ENCODE measurements at regions not wholly inside any gene's neighbourhood (a gene's known extent, or its start where the extent isn't known, plus 50 kb on each side); places are given as distances from the start of the nearest gene placed in this dataset.

DNA sequence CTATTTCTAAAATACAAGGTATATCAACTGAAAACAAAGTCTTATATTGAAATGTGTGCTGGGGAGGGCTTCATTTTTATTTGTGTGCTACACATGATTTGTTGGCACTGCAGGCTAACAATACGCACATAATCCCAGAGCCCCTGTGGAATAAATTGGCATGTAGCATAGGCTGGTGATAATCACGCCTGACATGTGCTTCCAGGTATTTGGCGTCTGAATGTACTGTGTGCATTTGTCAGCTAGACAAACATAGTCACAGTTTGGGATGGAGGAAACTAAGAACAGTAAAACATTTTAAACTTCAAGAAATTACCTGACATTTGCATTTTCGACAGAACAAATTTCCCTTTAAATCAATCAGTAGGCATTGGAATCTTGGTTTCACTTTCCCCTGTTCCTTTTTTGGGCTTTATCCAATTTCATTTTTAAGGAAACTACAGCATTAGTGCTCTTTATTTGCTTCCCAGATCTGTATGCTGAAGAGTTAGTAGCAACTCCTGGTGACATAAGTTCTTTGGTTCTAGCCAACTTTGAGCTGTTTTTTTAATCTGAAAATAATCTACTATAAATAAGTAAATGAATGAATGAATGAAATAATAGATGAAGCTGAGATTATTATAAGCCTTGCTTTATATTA, 472.3 kb downstream of the PDHA2 start:
- Mint-ChIP-seq H3K4me3 (no peak overlapping the region), H3K27ac (no peak overlapping the region), H3K36me3 (ENCODE audit: low read depth) (no peaks in the 10 kb centered on the region), H3K4me1 (no peaks in the 10 kb centered on the region), H3K27me3 (no peaks in the 10 kb centered on the region), H3K9me3 (peaks cover 7% of the 10 kb centered on the region)
- ATAC-seq (replicated peaks): no peak

- no peaks in the 10 kb centered on the region for H3K9me3 Mint-ChIP-seq
- ATAC-seq (replicated peaks): no peak
- H3K4me1 Mint-ChIP-seq: no peaks in the 10 kb centered on the region
- H3K36me3 Mint-ChIP-seq (ENCODE audit: low read depth): no peaks in the 10 kb centered on the region
- H3K27me3 Mint-ChIP-seq: no peaks in the 10 kb centered on the region
- no peak overlapping the region for H3K27ac Mint-ChIP-seq
- no peak overlapping the region for H3K4me3 Mint-ChIP-seq
Measured at GRCh38 chr4:96315815-96316214, 475.9 kb downstream of the PDHA2 start.

DNA sequence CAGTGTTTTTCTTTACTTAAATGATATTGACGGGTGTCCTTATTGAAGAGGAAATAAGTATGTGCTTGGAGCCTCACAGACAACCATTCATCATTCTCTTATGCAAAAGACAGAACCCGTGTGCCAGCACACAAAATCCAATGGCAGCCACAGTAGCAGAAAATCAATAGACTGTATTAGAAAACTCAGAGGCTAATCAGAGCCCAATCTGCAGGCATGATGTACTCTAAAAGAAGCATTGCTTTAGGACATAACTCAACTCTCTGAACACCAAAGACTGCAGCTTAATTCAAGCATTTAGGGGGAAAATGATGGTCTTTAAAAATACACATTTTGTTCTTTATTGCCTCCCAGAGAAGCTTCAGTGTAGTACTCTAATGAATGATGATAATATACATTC, 476.9 kb downstream of the PDHA2 start:
- Mint-ChIP-seq H3K27ac (no peak overlapping the region), H3K4me1 (no peaks in the 10 kb centered on the region), H3K9me3 (no peaks in the 10 kb centered on the region), H3K27me3 (no peaks in the 10 kb centered on the region), H3K36me3 (ENCODE audit: low read depth) (no peaks in the 10 kb centered on the region), H3K4me3 (no peak overlapping the region)
- ATAC-seq (replicated peaks): no peak

DNA sequence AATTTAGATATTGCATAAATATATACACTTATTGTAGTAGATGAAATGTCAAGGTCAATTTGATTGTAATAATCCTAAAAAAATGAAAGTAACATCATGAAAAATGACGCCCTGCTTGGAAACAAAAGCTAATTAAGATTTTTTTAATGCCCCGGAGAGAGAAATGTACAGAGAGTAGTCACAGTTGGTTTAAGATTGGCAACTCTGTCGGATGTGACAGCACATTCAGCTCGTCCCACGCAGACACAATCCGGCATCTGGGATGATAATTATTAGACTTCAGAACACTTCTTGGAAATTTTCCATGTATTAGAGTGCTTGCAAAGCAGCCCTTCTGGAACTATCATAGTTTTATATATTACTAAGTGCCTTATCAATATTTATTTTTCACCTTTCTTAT, 478.0 kb downstream of the PDHA2 start:
- Mint-ChIP-seq H3K36me3 (ENCODE audit: low read depth) (no peaks in the 10 kb centered on the region), H3K27ac (no peak overlapping the region), H3K27me3 (no peaks in the 10 kb centered on the region), H3K9me3 (no peaks in the 10 kb centered on the region), H3K4me3 (no peak overlapping the region), H3K4me1 (no peaks in the 10 kb centered on the region)
- no peak for ATAC-seq (replicated peaks)

- Mint-ChIP-seq H3K9me3 (peaks cover 3% of the 10 kb centered on the region), H3K36me3 (ENCODE audit: low read depth) (no peaks in the 10 kb centered on the region), H3K4me1 (no peaks in the 10 kb centered on the region), H3K4me3 (no peak overlapping the region), H3K27me3 (no peaks in the 10 kb centered on the region), H3K27ac (no peak overlapping the region)
- no peak for ATAC-seq (replicated peaks)
Measured at GRCh38 chr4:96326846-96327245, 487.0 kb downstream of the PDHA2 start.

DNA sequence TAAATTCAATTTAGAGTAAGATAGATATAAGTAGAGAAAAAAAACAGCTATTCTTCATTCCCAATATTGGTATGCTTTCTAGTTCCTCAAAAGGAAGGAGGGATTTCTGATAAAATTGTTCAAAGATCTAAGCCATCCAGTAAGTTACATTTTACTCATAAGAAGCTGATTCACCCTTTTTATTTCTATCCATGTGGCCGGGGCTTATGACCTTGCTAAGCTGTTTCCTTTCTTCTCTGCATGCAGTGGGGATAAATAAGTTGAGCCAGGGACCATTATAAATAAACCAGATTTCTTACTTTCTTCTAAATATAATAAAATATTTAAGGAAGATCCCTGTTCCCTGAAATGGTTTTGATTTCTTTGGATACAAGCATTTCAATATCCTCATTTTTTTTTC, 502.3 kb downstream of the PDHA2 start:
- Mint-ChIP-seq H3K4me3 (no peak overlapping the region), H3K4me1 (no peaks in the 10 kb centered on the region)
- no peak for ATAC-seq (replicated peaks)

GRCh38 chr4:96342790-96343455, 503.0 kb downstream of the PDHA2 start:
- Mint-ChIP-seq H3K9me3 (peaks cover 5% of the 10 kb centered on the region), H3K27ac (no peak overlapping the region), H3K27me3 (no peaks in the 10 kb centered on the region), H3K4me1 (no peaks in the 10 kb centered on the region), H3K4me3 (no peak overlapping the region), H3K36me3 (ENCODE audit: low read depth) (no peaks in the 10 kb centered on the region)
- ATAC-seq (replicated peaks): no peak

More for the DNA sequence above, 502.3 kb downstream of the PDHA2 start:
- Mint-ChIP-seq H3K9me3 (peaks cover 5% of the 10 kb centered on the region), H3K36me3 (ENCODE audit: low read depth) (no peaks in the 10 kb centered on the region), H3K27me3 (no peaks in the 10 kb centered on the region), H3K27ac (no peak overlapping the region)

DNA sequence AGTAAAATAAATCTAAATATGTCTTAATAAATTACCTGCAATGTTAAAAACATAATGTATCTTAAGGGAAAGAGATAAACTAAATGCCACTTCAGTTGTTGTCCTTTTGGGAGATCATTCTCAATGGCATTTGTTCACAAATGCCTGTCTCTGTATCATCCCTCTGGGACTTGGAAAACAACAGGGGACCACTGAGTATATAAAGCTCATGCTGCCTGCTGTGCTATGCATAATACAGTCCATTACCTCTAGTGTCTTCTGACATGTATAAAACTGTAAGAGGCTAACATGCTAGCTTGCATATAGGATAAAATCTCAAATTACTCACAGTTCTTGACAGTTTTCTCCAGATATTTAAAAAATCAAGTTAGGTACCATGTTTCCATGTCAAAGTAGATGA, 503.9 kb downstream of the PDHA2 start:
- Mint-ChIP-seq H3K9me3 (peaks cover 2% of the 10 kb centered on the region), H3K27me3 (no peaks in the 10 kb centered on the region), H3K4me3 (no peak overlapping the region), H3K36me3 (ENCODE audit: low read depth) (no peaks in the 10 kb centered on the region), H3K27ac (no peak overlapping the region), H3K4me1 (no peaks in the 10 kb centered on the region)
- no peak for ATAC-seq (replicated peaks)

DNA sequence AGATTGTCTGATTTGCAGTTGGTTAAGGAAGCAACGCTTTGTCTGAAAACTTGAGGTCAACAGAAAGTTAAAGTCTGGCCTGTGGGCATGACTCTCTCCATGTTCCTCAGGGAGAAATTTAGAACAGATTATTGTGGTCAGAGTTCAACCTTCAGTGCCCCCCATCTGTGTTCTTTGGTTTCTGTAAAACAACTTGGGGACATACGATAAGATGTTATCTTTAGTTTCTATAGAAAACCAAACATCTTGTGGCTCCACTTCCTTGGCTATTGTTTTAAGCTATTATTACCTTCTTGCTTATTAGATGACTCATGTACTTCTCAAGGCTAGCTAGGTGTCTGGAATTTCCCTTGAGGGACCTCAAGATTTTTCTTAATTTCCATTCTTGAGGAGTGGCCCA, 507.7 kb downstream of the PDHA2 start:
- Mint-ChIP-seq H3K4me3 (no peak overlapping the region), H3K27ac (no peak overlapping the region)

GRCh38 chr4:96352051-96352517, 512.2 kb downstream of the PDHA2 start:
- no peaks in the 10 kb centered on the region for H3K36me3 Mint-ChIP-seq (ENCODE audit: low read depth)
- no peaks in the 10 kb centered on the region for H3K27me3 Mint-ChIP-seq
- no peaks in the 10 kb centered on the region for H3K4me1 Mint-ChIP-seq
- H3K9me3 Mint-ChIP-seq: no peaks in the 10 kb centered on the region
- no peak for ATAC-seq (replicated peaks)
- H3K4me3 Mint-ChIP-seq: no peak overlapping the region
- H3K27ac Mint-ChIP-seq: no peak overlapping the region

More for the DNA sequence above, 507.7 kb downstream of the PDHA2 start:
- Mint-ChIP-seq H3K36me3 (ENCODE audit: low read depth) (no peaks in the 10 kb centered on the region), H3K27me3 (no peaks in the 10 kb centered on the region), H3K9me3 (no peaks in the 10 kb centered on the region), H3K4me1 (no peaks in the 10 kb centered on the region)
- no peak for ATAC-seq (replicated peaks)

- H3K9me3 Mint-ChIP-seq: no peaks in the 10 kb centered on the region
- ATAC-seq (replicated peaks): no peak
- no peaks in the 10 kb centered on the region for H3K4me1 Mint-ChIP-seq
- no peak overlapping the region for H3K4me3 Mint-ChIP-seq
- no peaks in the 10 kb centered on the region for H3K36me3 Mint-ChIP-seq (ENCODE audit: low read depth)
- no peaks in the 10 kb centered on the region for H3K27me3 Mint-ChIP-seq
- H3K27ac Mint-ChIP-seq: no peak overlapping the region
Measured at GRCh38 chr4:96354036-96354712, 514.3 kb downstream of the PDHA2 start.

DNA sequence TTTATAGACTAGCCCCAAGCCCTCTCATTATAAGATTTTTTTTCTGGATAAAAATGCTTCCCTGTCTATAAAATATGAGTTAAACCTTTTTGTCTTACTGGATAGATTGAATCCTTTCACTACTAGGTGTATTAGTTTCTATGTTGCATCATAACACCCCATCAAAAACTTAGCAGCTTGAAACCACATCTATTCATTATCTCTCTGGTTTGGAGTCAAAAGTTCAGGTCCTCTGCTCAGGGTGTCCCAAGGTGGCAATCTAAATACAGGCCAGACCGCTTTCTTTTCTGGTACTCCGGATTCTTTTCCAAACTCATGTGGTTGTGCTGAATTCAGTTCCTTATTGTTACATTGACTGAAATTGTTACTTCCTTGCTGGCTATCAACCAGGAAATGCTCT, 515.5 kb downstream of the PDHA2 start:
- no peak for ATAC-seq (replicated peaks)
- no peaks in the 10 kb centered on the region for H3K27me3 Mint-ChIP-seq
- no peak overlapping the region for H3K4me3 Mint-ChIP-seq
- no peaks in the 10 kb centered on the region for H3K36me3 Mint-ChIP-seq (ENCODE audit: low read depth)
- H3K27ac Mint-ChIP-seq: no peak overlapping the region
- H3K9me3 Mint-ChIP-seq: no peaks in the 10 kb centered on the region
- H3K4me1 Mint-ChIP-seq: no peaks in the 10 kb centered on the region

DNA sequence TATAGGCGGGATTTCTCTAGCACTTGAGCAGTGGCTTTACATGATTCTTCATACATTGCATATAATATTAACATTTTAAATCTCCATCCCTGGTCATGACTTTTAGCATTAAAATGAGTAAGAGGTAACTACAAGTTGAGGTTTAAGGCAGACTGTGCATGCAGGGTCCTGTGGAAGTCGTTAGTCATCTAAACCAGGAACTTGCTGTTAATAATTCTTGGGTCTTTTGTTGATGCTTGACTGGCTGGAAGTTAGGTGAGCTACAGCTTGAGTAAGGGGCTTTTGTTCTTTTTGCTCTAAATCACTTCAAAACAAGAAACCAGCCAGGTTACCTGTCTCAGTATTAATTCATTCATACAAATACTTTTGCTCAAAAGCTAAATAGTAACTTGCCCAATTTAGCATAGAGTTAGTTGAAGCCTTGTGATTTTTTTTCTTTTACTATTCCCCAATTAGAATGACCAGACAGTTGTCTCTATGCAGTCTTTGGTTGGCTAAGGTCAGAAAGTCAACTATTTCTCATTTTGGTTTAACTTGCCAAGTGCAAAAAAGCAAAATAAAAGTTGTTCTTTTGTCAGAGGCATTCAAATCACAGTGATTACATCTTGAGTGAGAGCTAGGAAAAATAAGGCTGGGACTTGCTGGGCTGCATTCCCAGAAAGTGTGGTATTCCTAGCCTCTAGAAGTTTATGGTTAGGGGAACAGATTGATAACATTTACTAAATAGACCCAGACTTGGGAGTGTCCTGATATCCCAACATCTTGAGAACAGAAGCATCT, 516.9 kb downstream of the PDHA2 start:
- Mint-ChIP-seq H3K27me3 (no peaks in the 10 kb centered on the region), H3K4me3 (no peak overlapping the region), H3K27ac (no peak overlapping the region), H3K36me3 (ENCODE audit: low read depth) (no peaks in the 10 kb centered on the region), H3K4me1 (no peaks in the 10 kb centered on the region), H3K9me3 (no peaks in the 10 kb centered on the region)
- no peak for ATAC-seq (replicated peaks)

GRCh38 chr4:96366632-96367031, 526.7 kb downstream of the PDHA2 start:
- ATAC-seq (replicated peaks): no peak
- Mint-ChIP-seq H3K4me1 (no peaks in the 10 kb centered on the region), H3K4me3 (no peak overlapping the region), H3K9me3 (peaks cover 8% of the 10 kb centered on the region), H3K36me3 (ENCODE audit: low read depth) (no peaks in the 10 kb centered on the region), H3K27ac (no peak overlapping the region), H3K27me3 (no peaks in the 10 kb centered on the region)
